ENCODE measurements at regions not wholly inside any gene's neighbourhood (a gene's known extent, or its start where the extent isn't known, plus 50 kb on each side); places are given as distances from the start of the nearest gene placed in this dataset.

DNA sequence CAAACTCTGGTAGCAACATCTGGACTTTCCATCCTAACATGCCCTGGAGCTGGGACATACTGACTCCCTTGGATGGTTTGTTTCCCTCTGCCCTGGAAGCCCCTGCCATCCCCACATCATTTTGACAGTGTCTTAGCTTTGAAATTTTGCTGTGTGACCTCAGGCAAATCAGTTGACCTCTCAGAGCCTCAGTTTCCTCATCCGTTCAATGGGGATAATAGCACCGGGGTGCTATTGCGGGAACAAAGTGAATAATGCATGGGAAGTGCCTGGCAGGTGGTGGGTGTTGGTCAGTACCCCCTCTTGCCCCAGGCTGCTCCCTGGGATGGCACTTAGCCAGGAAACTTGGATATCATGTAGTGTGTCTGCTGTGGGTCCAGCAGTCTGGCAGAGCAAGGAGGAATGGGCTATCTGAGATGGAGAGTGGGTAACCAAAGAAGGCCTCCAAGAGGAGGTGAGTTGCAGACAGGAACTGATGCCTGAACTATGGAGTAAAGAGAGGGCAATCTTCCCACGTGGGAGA, 88.6 kb downstream of the MRPL14 start (continued):
- no peak for TF ChIP-seq KLF16 (IDR thresholded peaks at IDR 0.05)
- TF ChIP-seq ZEB2 (IDR thresholded peaks at IDR 0.05): no peak
- TF ChIP-seq ZNF583 (CRISPR knock-in tag; IDR thresholded peaks at IDR 0.05): no peak
- TF ChIP-seq SMARCA5 (IDR thresholded peaks at IDR 0.05): peak; percentile 92
- TF ChIP-seq HDAC3 (IDR thresholded peaks at IDR 0.05; ENCODE audit: borderline replicate concordance, partially characterized antibody): no peak
- TF ChIP-seq, protein P1, sequence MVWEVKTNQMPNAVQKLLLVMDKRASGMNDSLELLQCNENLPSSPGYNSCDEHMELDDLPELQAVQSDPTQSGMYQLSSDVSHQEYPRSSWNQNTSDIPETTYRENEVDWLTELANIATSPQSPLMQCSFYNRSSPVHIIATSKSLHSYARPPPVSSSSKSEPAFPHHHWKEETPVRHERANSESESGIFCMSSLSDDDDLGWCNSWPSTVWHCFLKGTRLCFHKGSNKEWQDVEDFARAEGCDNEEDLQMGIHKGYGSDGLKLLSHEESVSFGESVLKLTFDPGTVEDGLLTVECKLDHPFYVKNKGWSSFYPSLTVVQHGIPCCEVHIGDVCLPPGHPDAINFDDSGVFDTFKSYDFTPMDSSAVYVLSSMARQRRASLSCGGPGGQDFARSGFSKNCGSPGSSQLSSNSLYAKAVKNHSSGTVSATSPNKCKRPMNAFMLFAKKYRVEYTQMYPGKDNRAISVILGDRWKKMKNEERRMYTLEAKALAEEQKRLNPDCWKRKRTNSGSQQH (CRISPR knock-in tag; IDR thresholded peaks at IDR 0.05): no peak
- TF ChIP-seq, protein P2, sequence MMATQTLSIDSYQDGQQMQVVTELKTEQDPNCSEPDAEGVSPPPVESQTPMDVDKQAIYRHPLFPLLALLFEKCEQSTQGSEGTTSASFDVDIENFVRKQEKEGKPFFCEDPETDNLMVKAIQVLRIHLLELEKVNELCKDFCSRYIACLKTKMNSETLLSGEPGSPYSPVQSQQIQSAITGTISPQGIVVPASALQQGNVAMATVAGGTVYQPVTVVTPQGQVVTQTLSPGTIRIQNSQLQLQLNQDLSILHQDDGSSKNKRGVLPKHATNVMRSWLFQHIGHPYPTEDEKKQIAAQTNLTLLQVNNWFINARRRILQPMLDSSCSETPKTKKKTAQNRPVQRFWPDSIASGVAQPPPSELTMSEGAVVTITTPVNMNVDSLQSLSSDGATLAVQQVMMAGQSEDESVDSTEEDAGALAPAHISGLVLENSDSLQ (IDR thresholded peaks at IDR 0.05): no peak
- TF ChIP-seq SREBF1 (IDR thresholded peaks at IDR 0.05; ENCODE audit: borderline replicate concordance, low read depth, low read length): no peak
- TF ChIP-seq, protein P3, sequence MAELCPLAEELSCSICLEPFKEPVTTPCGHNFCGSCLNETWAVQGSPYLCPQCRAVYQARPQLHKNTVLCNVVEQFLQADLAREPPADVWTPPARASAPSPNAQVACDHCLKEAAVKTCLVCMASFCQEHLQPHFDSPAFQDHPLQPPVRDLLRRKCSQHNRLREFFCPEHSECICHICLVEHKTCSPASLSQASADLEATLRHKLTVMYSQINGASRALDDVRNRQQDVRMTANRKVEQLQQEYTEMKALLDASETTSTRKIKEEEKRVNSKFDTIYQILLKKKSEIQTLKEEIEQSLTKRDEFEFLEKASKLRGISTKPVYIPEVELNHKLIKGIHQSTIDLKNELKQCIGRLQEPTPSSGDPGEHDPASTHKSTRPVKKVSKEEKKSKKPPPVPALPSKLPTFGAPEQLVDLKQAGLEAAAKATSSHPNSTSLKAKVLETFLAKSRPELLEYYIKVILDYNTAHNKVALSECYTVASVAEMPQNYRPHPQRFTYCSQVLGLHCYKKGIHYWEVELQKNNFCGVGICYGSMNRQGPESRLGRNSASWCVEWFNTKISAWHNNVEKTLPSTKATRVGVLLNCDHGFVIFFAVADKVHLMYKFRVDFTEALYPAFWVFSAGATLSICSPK (IDR thresholded peaks at IDR 0.05; ENCODE audit: borderline replicate concordance): no peak
- no peak for TF ChIP-seq ZNF354B (CRISPR knock-in tag; IDR thresholded peaks at IDR 0.05)
- no peak for TF ChIP-seq TFAM (CRISPR knock-in tag; conservative IDR thresholded peaks at IDR 0.05)
- peak; percentile 11 for TF ChIP-seq DACH1 (IDR thresholded peaks at IDR 0.05; ENCODE audit: partially characterized antibody)
- TF ChIP-seq KDM5B (IDR thresholded peaks at IDR 0.05; ENCODE audit: insufficient replicate concordance, low read depth, low read length): no peak
- TF ChIP-seq, protein P4, sequence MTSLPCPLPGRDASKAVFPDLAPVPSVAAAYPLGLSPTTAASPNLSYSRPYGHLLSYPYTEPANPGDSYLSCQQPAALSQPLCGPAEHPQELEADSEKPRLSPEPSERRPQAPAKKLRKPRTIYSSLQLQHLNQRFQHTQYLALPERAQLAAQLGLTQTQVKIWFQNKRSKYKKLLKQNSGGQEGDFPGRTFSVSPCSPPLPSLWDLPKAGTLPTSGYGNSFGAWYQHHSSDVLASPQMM (CRISPR knock-in tag; IDR thresholded peaks at IDR 0.05): no peak
- TF ChIP-seq ZNF174 (CRISPR knock-in tag; IDR thresholded peaks at IDR 0.05): no peak
- TF ChIP-seq JUNB (CRISPR knock-in tag; conservative IDR thresholded peaks at IDR 0.05): no peak
- TF ChIP-seq RAD21 (CRISPR knock-in tag; conservative IDR thresholded peaks at IDR 0.05 in 1 of 2, IDR thresholded peaks at IDR 0.05 in 1 of 2): no peak
- no peak for TF ChIP-seq NEUROD1 (IDR thresholded peaks at IDR 0.05; ENCODE audit: borderline replicate concordance, low read depth, low read length, partially characterized antibody)
- TF ChIP-seq LEF1 (IDR thresholded peaks at IDR 0.05): no peak
- no peak for TF ChIP-seq HLTF (IDR thresholded peaks at IDR 0.05)
- TF ChIP-seq ZNF165 (CRISPR knock-in tag; IDR thresholded peaks at IDR 0.05; ENCODE audit: borderline replicate concordance): no peak
- no peak for TF ChIP-seq TEAD4 (IDR thresholded peaks at IDR 0.05; ENCODE audit: low read length)
- no peak for TF ChIP-seq TEAD4 (CRISPR knock-in tag; IDR thresholded peaks at IDR 0.05; ENCODE audit: borderline replicate concordance)
- TF ChIP-seq NFE2 (IDR thresholded peaks at IDR 0.05; ENCODE audit: low read depth): no peak
- TF ChIP-seq ZNF24 (IDR thresholded peaks at IDR 0.05): no peak
- TF ChIP-seq CBFA2T2 (conservative IDR thresholded peaks at IDR 0.05): no peak
- TF ChIP-seq JUND (IDR thresholded peaks at IDR 0.05; ENCODE audit: borderline replicate concordance, low read depth, low read length): no peak
- TF ChIP-seq JUND (tag; IDR thresholded peaks at IDR 0.05; ENCODE audit: borderline replicate concordance, low read depth, low read length): no peak
- TF ChIP-seq ZNF232 (CRISPR knock-in tag; IDR thresholded peaks at IDR 0.05): no peak

Data from K562 (cell line).